Fibroblast of mammary gland (primary cell): ENCODE measurements at regions not wholly inside any gene's neighbourhood (a gene's known extent, or its start where the extent isn't known, plus 50 kb on each side); places are given as distances from the start of the nearest gene placed in this dataset.
A peak's percentile ranks its signal among the peaks of the same experiment; 100 is the strongest.

Source experiments
- DNase-seq: peaks from one replicate; pipeline ENCODE4 v3.0.0-alpha.2; 2010; ENCODE audit warnings: low read depth
- H3K4me3 ChIP-seq: 2 replicates; pipeline ENCODE4 v1.5.1; 2011; ENCODE audit warnings: low read depth, mild to moderate bottlenecking, low read length, moderate library complexity; ENCODE audit not compliant: control insufficient read depth
- TF ChIP-seq, protein P1 (sequence below): conservative IDR thresholded peaks from 2 replicates; pipeline ENCODE4 v1.5.1; 2011; ENCODE audit warnings: low read depth, low read length, inconsistent platforms; ENCODE audit not compliant: control insufficient read depth, insufficient read depth

DNA sequence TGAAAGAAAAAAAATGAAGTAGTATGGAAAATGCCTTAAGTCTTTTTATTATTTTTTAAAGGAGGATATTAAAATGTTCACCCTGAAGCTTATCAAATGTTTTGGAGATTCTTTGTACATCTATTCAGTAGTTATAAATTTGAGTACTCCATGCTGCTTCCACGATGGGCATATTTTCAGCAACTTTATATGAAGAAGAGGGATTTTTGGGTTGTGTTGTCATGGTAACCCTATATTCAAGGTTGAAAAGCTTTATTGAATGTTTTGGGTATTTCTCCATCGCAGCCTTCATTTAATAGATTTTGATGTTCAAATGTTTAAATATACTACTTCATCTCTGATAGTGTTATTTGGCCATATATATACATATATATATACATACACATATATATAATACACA is 557.5 kb downstream of the CAAP1 start:
- no peak for DNase-seq
- H3K4me3 ChIP-seq = no peak overlapping the region
- TF ChIP-seq, protein P1, sequence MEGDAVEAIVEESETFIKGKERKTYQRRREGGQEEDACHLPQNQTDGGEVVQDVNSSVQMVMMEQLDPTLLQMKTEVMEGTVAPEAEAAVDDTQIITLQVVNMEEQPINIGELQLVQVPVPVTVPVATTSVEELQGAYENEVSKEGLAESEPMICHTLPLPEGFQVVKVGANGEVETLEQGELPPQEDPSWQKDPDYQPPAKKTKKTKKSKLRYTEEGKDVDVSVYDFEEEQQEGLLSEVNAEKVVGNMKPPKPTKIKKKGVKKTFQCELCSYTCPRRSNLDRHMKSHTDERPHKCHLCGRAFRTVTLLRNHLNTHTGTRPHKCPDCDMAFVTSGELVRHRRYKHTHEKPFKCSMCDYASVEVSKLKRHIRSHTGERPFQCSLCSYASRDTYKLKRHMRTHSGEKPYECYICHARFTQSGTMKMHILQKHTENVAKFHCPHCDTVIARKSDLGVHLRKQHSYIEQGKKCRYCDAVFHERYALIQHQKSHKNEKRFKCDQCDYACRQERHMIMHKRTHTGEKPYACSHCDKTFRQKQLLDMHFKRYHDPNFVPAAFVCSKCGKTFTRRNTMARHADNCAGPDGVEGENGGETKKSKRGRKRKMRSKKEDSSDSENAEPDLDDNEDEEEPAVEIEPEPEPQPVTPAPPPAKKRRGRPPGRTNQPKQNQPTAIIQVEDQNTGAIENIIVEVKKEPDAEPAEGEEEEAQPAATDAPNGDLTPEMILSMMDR = no peak

DNA sequence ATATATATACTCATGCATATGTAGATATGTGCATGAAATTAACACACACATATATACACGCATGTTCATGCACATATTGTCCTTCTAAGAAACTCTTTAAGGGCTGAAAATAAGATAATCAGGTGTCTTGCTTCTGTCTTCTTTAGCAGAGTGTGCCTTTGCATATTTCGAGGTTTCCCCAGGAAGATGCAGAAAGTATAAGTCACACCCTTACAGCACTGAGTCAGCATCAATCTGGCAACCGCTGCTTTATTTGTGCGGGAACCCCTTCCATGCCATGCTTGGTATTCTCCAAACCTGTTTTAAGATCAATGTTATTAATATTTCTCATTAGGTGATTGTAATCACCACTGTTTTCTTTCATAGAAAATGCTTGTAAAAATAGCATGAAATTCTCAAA is 557.9 kb downstream of the CAAP1 start:
- TF ChIP-seq, protein P1 = no peak
- DNase-seq = peak; percentile 2
- H3K4me3 ChIP-seq = no peak overlapping the region

DNA sequence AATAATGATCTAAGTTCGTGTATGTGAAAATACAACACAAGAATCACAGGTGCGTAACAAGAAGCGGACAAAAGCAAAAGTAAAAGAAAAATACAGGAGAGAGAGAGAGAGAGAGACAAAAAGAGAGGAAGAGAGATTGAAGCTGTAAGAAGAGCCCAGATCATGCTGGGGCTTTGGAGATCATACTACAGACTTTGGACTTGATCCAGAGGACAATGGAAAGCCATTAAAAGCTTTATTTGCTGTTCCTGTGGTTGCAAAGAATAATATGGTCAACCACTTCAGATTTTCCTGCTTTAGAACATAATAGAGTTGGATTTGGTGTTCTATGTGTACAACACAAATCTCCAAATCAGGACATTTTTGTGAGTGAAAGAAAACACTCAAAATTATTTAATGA is 561.4 kb downstream of the CAAP1 start:
- no peak overlapping the region for H3K4me3 ChIP-seq
- TF ChIP-seq, protein P1 = no peak
- DNase-seq = no peak

DNA sequence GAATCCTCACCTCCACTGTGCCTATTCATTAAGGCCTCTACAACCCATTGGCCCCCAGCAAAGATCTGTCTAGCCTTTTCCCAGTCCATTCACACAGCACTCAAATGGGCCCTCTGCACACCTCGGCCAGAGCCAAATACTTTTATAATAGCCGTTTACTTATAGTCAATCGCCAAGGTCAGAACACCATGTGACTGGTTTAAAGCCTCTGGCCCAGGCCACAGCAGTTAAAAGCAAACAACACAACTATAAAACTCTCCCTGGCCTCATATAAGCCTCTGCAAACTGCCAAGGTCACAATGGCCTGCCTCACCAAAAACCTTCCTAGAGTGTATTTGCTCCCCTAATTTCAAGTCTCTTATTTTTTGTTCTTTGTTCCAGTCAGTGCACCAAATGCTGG is 562.6 kb downstream of the CAAP1 start:
- no peak overlapping the region for H3K4me3 ChIP-seq
- no peak for DNase-seq
- TF ChIP-seq, protein P1 = no peak

DNA sequence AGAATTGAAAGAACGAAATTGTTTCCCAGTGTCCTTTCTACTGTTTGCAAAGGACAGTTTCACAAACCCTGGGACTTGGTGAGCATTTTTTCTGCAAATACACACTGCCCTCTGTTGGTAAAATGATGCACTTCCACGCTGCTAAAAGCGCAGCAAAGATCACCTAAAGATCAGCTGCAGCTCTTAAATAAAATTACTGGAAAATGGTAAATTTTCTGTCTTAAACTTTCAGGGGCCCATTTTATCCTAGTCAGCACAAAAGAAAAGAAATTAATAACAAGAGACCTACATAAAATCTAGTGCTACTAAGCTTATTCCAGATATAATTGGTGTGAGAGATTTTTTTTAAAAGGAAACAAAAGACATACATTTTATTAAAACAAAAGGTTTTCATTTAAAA is 566.0 kb downstream of the CAAP1 start:
- DNase-seq = peak; percentile 78
- H3K4me3 ChIP-seq = no peak overlapping the region
- TF ChIP-seq, protein P1 = peak; percentile 91

DNA sequence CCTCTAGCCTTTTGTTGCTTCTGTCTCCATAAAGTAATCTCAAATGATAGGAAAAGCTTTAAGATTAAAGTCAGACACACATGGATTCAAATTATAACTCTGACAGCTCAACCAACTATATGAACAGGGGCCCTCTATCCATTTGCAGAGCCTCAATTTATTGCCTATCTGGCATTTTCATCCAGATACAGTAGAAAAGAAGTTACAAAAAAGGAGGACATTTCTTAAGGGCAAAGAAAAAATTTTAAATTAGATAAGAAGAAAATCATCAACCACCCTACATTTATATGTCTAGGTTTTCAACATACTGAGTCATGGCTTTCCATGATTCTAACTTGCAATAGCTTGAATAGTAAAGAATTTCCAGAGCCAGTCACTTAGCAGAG is 567.2 kb downstream of the CAAP1 start:
- peak; percentile 21 for DNase-seq
- H3K4me3 ChIP-seq = no peak overlapping the region
- TF ChIP-seq, protein P1 = no peak

DNA sequence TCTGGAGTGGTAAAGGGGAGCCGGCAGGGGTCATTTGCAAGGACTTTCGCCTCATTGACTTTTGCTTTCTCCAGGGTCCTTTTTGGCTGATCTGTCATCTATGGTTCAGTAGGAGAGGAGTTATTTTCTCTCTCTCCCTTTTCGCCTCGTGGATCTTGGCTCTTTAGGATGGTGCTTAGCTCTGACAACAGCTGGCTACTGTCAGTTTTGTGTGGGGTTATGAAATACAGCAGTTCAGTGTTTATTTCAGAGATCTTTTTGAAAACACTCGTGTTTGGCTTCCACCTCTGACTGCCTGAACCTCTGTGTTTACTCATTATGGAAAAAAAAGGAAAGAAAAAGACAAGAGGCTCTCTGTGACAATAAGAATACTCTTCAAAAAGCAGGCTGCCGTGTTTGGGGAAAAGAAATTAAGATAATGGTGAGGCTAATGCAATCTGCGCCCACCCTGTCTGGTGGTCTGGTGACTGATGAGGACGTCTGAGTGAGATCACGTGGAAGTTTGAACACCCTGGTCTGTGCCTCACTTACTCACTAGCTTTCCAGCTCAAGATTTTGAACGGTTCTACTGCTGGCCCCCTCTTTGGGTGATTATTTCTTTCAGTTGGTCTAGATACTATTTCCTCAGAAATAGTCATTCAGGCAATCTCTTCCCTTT is 567.7 kb downstream of the CAAP1 start:
- no peak overlapping the region for H3K4me3 ChIP-seq
- TF ChIP-seq, protein P1 = no peak
- DNase-seq = peak; percentile 15
